GM12878 (cell line): ENCODE measurements at regions not wholly inside any gene's neighbourhood (a gene's known extent, or its start where the extent isn't known, plus 50 kb on each side); places are given as distances from the start of the nearest gene placed in this dataset.

Source experiments
- ATAC-seq: fragments of 200-7000 bp; cut with Tn5 transposase; 3 replicates; pipeline ENCODE4 v1.9.1; 2020; ENCODE audit warnings: mild to moderate bottlenecking, moderate library complexity
- BruUV-seq: library from RNA; stranded (reverse); fragments of 400-500 nt; replicated peaks from 2 replicates; lab custom pipeline; 2021; lab: Mats Ljungman, UMichigan
- CTCF ChIA-PET: fragments of 300-600 bp; sonication (Branson Sonifier 250); formaldehyde crosslinking; extraction: SDS; loops from one replicate; lab custom pipeline; 2021; ENCODE audit warnings: inconsistent platforms; lab: Yijun Ruan, JAX
- POLR2A ChIA-PET: fragments of 350-600 bp; formaldehyde crosslinking; extraction: SDS; loops from one replicate; lab custom pipeline; 2021; ENCODE audit warnings: inconsistent platforms; lab: Charles Lee
- RAD21 ChIA-PET: fragments of 300-600 bp; sonication (Branson Sonifier 250); formaldehyde crosslinking; loops from one replicate; lab custom pipeline; 2023; ENCODE audit warnings: antibody characterized with exemption; ENCODE audit not compliant: unreplicated experiment; lab: Charles Lee
- SMC1A ChIA-PET: fragments of 300-600 bp; sonication (Branson Sonifier 250); formaldehyde crosslinking; loops from one replicate; lab custom pipeline; 2023; ENCODE audit not compliant: unreplicated experiment, uncharacterized antibody; lab: Charles Lee
- DNase-seq: peaks from one replicate; pipeline ENCODE4 v3.0.0-alpha.2; 2011; ENCODE audit warnings: low read depth, low spot score
- FAIRE-seq: peaks from 3 replicates; lab custom pipeline; 2011; peaks lifted over from hg19 to GRCh38; lab: Jason Lieb, UNC
- H2AFZ ChIP-seq: 2 replicates; pipeline ENCODE4 v1.6.0; 2011; ENCODE audit warnings: low read depth, low read length, control low read depth; ENCODE audit not compliant: control insufficient read depth
- H3K27ac ChIP-seq: 2 replicates; pipeline ENCODE4 v1.5.1; 2011; ENCODE audit warnings: control low read depth; ENCODE audit not compliant: control insufficient read depth, insufficient read depth
- H3K27me3 ChIP-seq, 2 experiments: replicated peaks in 1 of 2; 2 replicates each; pipeline versions ENCODE4 v1.6.0 to v1.6.1; 2011; ENCODE audit warnings: low read length in 1 of 2; ENCODE audit not compliant: control insufficient read depth in 2 of 2, insufficient read depth in 2 of 2
- H3K36me3 ChIP-seq, 2 experiments: 2 replicates each; pipeline ENCODE4 v1.5.1; 2011; ENCODE audit warnings: low read length in 1 of 2; ENCODE audit not compliant: control insufficient read depth in 2 of 2, insufficient read depth in 2 of 2
- H3K4me1 ChIP-seq: 2 replicates; pipeline ENCODE4 v1.6.1; 2011; ENCODE audit warnings: mild to moderate bottlenecking, low read length, moderate library complexity, mixed read lengths; ENCODE audit not compliant: control insufficient read depth, insufficient read depth
- H3K4me2 ChIP-seq: 2 replicates; pipeline ENCODE4 v1.6.0; 2011; ENCODE audit warnings: control low read depth; ENCODE audit not compliant: control insufficient read depth, insufficient read depth
- H3K4me3 ChIP-seq: fragments of 200-600 bp; sonication (generic); 2 replicates; pipeline ENCODE4 v1.5.1; 2016
- H3K79me2 ChIP-seq: 2 replicates; pipeline ENCODE4 v1.6.0; 2011; ENCODE audit warnings: low read length; ENCODE audit not compliant: control insufficient read depth, insufficient read depth
- H3K9ac ChIP-seq: 2 replicates; pipeline ENCODE4 v1.8.0; 2011; ENCODE audit warnings: low read length, control low read depth, mixed read lengths; ENCODE audit not compliant: control insufficient read depth, insufficient read depth
- H3K9me3 ChIP-seq: replicated peaks from 3 replicates; pipeline ENCODE4 v1.5.1; 2011; ENCODE audit warnings: mild to moderate bottlenecking, low read length; ENCODE audit not compliant: control insufficient read depth, insufficient read depth
- H4K20me1 ChIP-seq: 2 replicates; pipeline ENCODE4 v1.6.0; 2011; ENCODE audit not compliant: control insufficient read depth, insufficient read depth
- ASH2L ChIP-seq: fragments of 300-600, 200-600 bp; sonication (generic); IDR thresholded peaks from 2 replicates; pipeline ENCODE4 v1.6.1; 2017; ENCODE audit warnings: low read depth, mild to moderate bottlenecking, borderline replicate concordance
- BMI1 ChIP-seq: fragments of 450-650 bp; IDR thresholded peaks from 2 replicates; pipeline ENCODE4 v1.6.1; 2016; ENCODE audit warnings: mild to moderate bottlenecking, moderate library complexity, borderline replicate concordance
- CBFB ChIP-seq: IDR thresholded peaks from 2 replicates; pipeline ENCODE4 v1.6.1; 2016; ENCODE audit warnings: antibody characterized with exemption, low read depth
- EZH2 ChIP-seq: IDR thresholded peaks from 2 replicates; pipeline ENCODE4 v1.6.1; 2012; ENCODE audit warnings: low read depth, mild to moderate bottlenecking, control low read depth, inconsistent platforms, low read length, borderline replicate concordance; ENCODE audit not compliant: control insufficient read depth
- HDGF ChIP-seq: fragments of 450-650 bp; IDR thresholded peaks from 2 replicates; pipeline ENCODE4 v1.6.1; 2016; ENCODE audit warnings: antibody characterized with exemption
- PKNOX1 ChIP-seq: fragments of 450-650 bp; IDR thresholded peaks from 2 replicates; pipeline ENCODE4 v1.6.1; 2016; ENCODE audit warnings: mild to moderate bottlenecking
- PML ChIP-seq: IDR thresholded peaks from 2 replicates; pipeline ENCODE4 v1.6.1; 2012; ENCODE audit warnings: low read length, inconsistent platforms
- SMAD1 ChIP-seq: fragments of 450-650 bp; IDR thresholded peaks from 2 replicates; pipeline ENCODE4 v1.6.1; 2018; ENCODE audit warnings: mild to moderate bottlenecking, low read depth; ENCODE audit not compliant: partially characterized antibody
- SMARCA5 ChIP-seq: fragments of 450-650 bp; IDR thresholded peaks from 2 replicates; pipeline ENCODE4 v1.6.1; 2017; ENCODE audit warnings: mild to moderate bottlenecking
- SP1 ChIP-seq: IDR thresholded peaks from one replicate; pipeline ENCODE4 v1.6.1; 2011; ENCODE audit warnings: low read depth, low read length
- TCF12 ChIP-seq: IDR thresholded peaks from 2 replicates; pipeline ENCODE4 v1.6.1; 2011; ENCODE audit warnings: low read depth, mild to moderate bottlenecking, low read length
- ZBTB11 ChIP-seq: fragments of 450-650 bp; formaldehyde crosslinking; IDR thresholded peaks from 2 replicates; pipeline ENCODE4 v1.5.0; 2022; ENCODE audit warnings: mild to moderate bottlenecking, missing genetic modification characterization
- WGBS: methylation state at CpG from one replicate; pipeline ENCODE4 v1.1.6; 2016; ENCODE audit warnings: low lambda C conversion rate; ENCODE audit not compliant: insufficient replicate concordance, insufficient coverage; ENCODE audit errors: missing lambda C conversion rate; 5-methylcytosine and 5-hydroxymethylcytosine counted together
- in situ Hi-C: fragments of 300-500 bp; cut with MboI; formaldehyde crosslinking; loops from 9 replicates; pipeline ENCODE4 v1.14.3; 2018; ENCODE audit warnings: mixed read lengths
- intact Hi-C: fragments of 100-400 bp; cut with micrococcal nuclease; formaldehyde crosslinking; loops from one replicate; pipeline ENCODE4 v1.14.2; 2022; ENCODE audit not compliant: unreplicated experiment
- TF ChIP-seq, protein P1 (sequence below): IDR thresholded peaks from 2 replicates; pipeline ENCODE4 v1.6.1; 2011; ENCODE audit warnings: low read depth, low read length, improper control_type of control experiment, borderline replicate concordance

DNA sequence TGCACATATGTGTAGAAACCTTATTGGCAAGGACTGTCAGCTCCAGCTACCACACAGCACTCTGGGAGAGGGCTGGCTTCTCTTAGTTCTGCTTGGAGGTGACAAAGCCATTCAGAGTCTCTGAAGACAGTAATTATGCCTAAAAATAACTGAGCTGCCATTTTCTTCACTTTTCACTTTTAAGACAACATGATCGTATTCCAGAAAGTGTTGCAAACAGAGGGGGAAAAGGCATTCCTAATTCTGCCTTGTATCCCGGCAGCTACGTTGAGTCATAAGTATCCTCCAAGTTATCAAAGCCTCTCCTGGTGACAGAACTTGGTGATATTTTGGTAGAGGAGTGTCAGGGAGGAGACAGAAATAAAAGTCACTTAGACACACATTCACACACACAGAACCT is 327.7 kb downstream of the HAPSTR1 start:
- no peak overlapping the region for H2AFZ ChIP-seq
- no peaks in the 10 kb centered on the region for H3K4me1 ChIP-seq
- no TSS peak for BruUV-seq
- FAIRE-seq (no peak), ATAC-seq (no peak), DNase-seq (no peak)
- intact Hi-C loops (no loop called here), in situ Hi-C loops (no loop called here)
- no peaks in the 10 kb centered on the region for H3K79me2 ChIP-seq
- H3K9me3 ChIP-seq, result no peaks in the 10 kb centered on the region
- RAD21 ChIA-PET, result no interaction called here
- no peaks in the 10 kb centered on the region; a peak in 1 of 4 replicates for H3K27me3 ChIP-seq
- no peaks in the 10 kb centered on the region for H3K36me3 ChIP-seq
- H3K9ac ChIP-seq, result no peak overlapping the region
- H3K4me3 ChIP-seq, result no peak overlapping the region
- CTCF ChIA-PET, result no interaction called here
- H3K4me2 ChIP-seq, result no peak overlapping the region
- 35% methylated on average over 3 of the region's 3 CpGs for WGBS
- SMC1A ChIA-PET, result no interaction called here
- no peaks in the 10 kb centered on the region; the same call in 1 of the 2 replicates for H4K20me1 ChIP-seq
- POLR2A ChIA-PET, result no interaction called here
- H3K27ac ChIP-seq, result no peak overlapping the region
- TF ChIP-seq PKNOX1, result no peak
- TF ChIP-seq, protein P1, sequence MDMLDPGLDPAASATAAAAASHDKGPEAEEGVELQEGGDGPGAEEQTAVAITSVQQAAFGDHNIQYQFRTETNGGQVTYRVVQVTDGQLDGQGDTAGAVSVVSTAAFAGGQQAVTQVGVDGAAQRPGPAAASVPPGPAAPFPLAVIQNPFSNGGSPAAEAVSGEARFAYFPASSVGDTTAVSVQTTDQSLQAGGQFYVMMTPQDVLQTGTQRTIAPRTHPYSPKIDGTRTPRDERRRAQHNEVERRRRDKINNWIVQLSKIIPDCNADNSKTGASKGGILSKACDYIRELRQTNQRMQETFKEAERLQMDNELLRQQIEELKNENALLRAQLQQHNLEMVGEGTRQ, result no peak
- no peak for TF ChIP-seq EZH2

DNA sequence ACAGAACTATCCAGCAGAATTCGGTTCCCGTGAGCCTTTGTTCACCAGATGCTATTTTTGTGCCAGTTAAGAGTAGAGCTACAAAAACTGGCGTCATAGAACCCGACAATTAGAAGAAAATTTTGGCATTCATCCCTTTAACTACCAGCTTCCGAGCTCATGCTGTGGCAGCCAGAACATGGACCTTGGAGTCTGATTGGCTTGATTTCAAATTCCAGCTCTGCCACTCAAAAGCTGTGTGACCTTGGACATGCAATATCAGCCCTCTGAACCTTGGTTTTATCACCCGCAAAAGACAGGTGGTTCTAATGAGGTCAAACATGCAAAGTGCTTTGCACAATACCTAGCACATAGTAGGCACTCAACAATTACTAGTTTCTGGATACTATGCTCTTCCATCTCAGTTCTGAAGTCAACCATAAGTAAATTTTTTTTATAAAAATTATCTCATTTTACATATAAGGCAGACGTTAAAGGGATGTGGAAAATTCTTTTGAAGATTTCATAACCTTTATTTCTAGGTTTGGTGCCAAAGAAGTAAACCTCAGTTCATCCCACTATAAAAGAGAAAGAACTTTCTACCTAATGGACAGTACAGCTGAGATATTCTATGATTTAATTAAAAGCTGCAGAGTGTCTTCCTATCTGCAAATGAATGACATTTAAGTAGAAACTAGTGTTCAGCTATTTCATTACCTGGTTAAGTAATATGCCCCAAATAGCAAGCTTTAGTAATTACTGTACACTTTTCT is 331.5 kb downstream of the HAPSTR1 start:
- no peaks in the 10 kb centered on the region; the same call in 1 of the 2 replicates for H4K20me1 ChIP-seq
- H3K27ac ChIP-seq, result no peak overlapping the region
- intact Hi-C loops, result no loop called here
- no peaks in the 10 kb centered on the region for H3K4me1 ChIP-seq
- POLR2A ChIA-PET, result no interaction called here
- DNase-seq (no peak), ATAC-seq (no peak), FAIRE-seq (no peak)
- RAD21 ChIA-PET, result no interaction called here
- H3K9ac ChIP-seq, result no peak overlapping the region
- no peak overlapping the region for H3K4me2 ChIP-seq
- in situ Hi-C loops, result no loop called here
- H3K4me3 ChIP-seq, result no peak overlapping the region
- no peaks in the 10 kb centered on the region for H3K9me3 ChIP-seq
- no peaks in the 10 kb centered on the region for H3K79me2 ChIP-seq
- CTCF ChIA-PET, result no interaction called here
- no peaks in the 10 kb centered on the region for H3K36me3 ChIP-seq
- SMC1A ChIA-PET, result no interaction called here
- no TSS peak for BruUV-seq
- H2AFZ ChIP-seq, result no peak overlapping the region
- H3K27me3 ChIP-seq, result no peaks in the 10 kb centered on the region; a peak in 1 of 4 replicates
- 9% methylated on average over 7 of the region's 7 CpGs for WGBS
- TF ChIP-seq ZBTB11 (CRISPR knock-in tag), result no peak
- TF ChIP-seq SMARCA5, result no peak
- no peak for TF ChIP-seq PML
- TF ChIP-seq HDGF, result no peak
- no peak for TF ChIP-seq BMI1
- TF ChIP-seq ASH2L, result no peak
- no peak for TF ChIP-seq SMAD1
- TF ChIP-seq TCF12, result no peak
- TF ChIP-seq SP1, result no peak
- TF ChIP-seq CBFB, result no peak
